Gastroesophageal sphincter (tissue), 3 donors: ENCODE measurements at regions not wholly inside any gene's neighbourhood (a gene's known extent, or its start where the extent isn't known, plus 50 kb on each side); places are given as distances from the start of the nearest gene placed in this dataset.

Experiments
- CTCF ChIP-seq, 4 experiments: fragments of 200-600 bp in 2 of 4; fragments of 450-650 bp in 2 of 4; sonication (generic) in 1 of 4; IDR thresholded peaks; one replicate each; pipeline ENCODE4 v1.5.1; 2017 to 2019; ENCODE audit warnings: antibody characterized with exemption in 4 of 4, mild to moderate bottlenecking in 2 of 4, moderate library complexity in 2 of 4
- EP300 ChIP-seq: sonication (generic); formaldehyde crosslinking; IDR thresholded peaks from one replicate; pipeline ENCODE4 v1.6.1; 2017; ENCODE audit warnings: antibody characterized with exemption, mild to moderate bottlenecking

- no peak for TF ChIP-seq EP300
- no peak for TF ChIP-seq CTCF (IDR thresholded peaks at IDR 0.05)
Observed at GRCh38 chr2:235156055-235156454, 204.2 kb downstream of the SH3BP4 start.
